HepG2 (cell line): ENCODE measurements at regions not wholly inside any gene's neighbourhood (a gene's known extent, or its start where the extent isn't known, plus 50 kb on each side); places are given as distances from the start of the nearest gene placed in this dataset.

Source experiments
- CEBPB ChIP-seq: IDR thresholded peaks from 2 replicates; pipeline ENCODE4 v1.6.1; 2011; ENCODE audit warnings: low read depth, low read length, improper control_type of control experiment, borderline replicate concordance
- DNMT3B ChIP-seq: conservative IDR thresholded peaks from 2 replicates; pipeline ENCODE4 v1.6.1; 2016; ENCODE audit warnings: missing biosample characterization, control low read depth
- ELF3 ChIP-seq: IDR thresholded peaks from 2 replicates; pipeline ENCODE4 v1.6.1; 2016; ENCODE audit warnings: missing genetic modification reagents, missing compliant biosample characterization
- GATAD2A ChIP-seq: IDR thresholded peaks from 2 replicates; pipeline ENCODE4 v1.6.1; 2016
- HOXA5 ChIP-seq: sonication (generic); formaldehyde crosslinking; IDR thresholded peaks from 2 replicates; pipeline ENCODE4 v1.4.0; 2020; ENCODE audit warnings: missing genetic modification reagents
- KLF6 ChIP-seq: IDR thresholded peaks from 2 replicates; pipeline ENCODE4 v1.8.0; 2016; ENCODE audit warnings: missing biosample characterization, missing genetic modification reagents
- MAFF ChIP-seq: IDR thresholded peaks from 2 replicates; pipeline ENCODE4 v1.6.1; 2011; ENCODE audit warnings: low read depth, low read length, improper control_type of control experiment
- MED8 ChIP-seq: sonication (generic); formaldehyde crosslinking; IDR thresholded peaks from 2 replicates; pipeline ENCODE4 v1.8.1; 2023; ENCODE audit warnings: mild to moderate bottlenecking, missing genetic modification reagents; ENCODE audit not compliant: insufficient replicate concordance
- MIER2 ChIP-seq: IDR thresholded peaks from 2 replicates; pipeline ENCODE4 v1.6.1; 2016; ENCODE audit warnings: missing biosample characterization, missing genetic modification reagents
- NCOA2 ChIP-seq: sonication (generic); formaldehyde crosslinking; IDR thresholded peaks from 2 replicates; pipeline ENCODE4 v1.8.0; 2022; ENCODE audit warnings: inconsistent platforms
- NFIB ChIP-seq: sonication (generic); formaldehyde crosslinking; IDR thresholded peaks from 2 replicates; pipeline ENCODE4 v1.9.0; 2021; ENCODE audit warnings: missing genetic modification reagents, mild to moderate bottlenecking, borderline replicate concordance
- NFIC ChIP-seq: IDR thresholded peaks from 2 replicates; pipeline ENCODE4 v1.6.1; 2012; ENCODE audit warnings: mild to moderate bottlenecking, low read length, inconsistent platforms
- NFKBIZ ChIP-seq: IDR thresholded peaks from 2 replicates; pipeline ENCODE4 v1.6.1; 2018; ENCODE audit warnings: missing genetic modification reagents, missing compliant biosample characterization
- RARA ChIP-seq: IDR thresholded peaks from 2 replicates; pipeline ENCODE4 v1.6.1; 2016; ENCODE audit warnings: missing genetic modification reagents, missing compliant biosample characterization
- RXRB ChIP-seq: IDR thresholded peaks from 2 replicates; pipeline ENCODE4 v1.6.1; 2016; ENCODE audit warnings: borderline replicate concordance, missing genetic modification reagents, missing compliant biosample characterization
- ZBTB38 ChIP-seq: sonication (generic); formaldehyde crosslinking; IDR thresholded peaks from 2 replicates; pipeline ENCODE4 v1.5.1; 2020; ENCODE audit warnings: mild to moderate bottlenecking, missing genetic modification reagents
- ZNF225 ChIP-seq: sonication (generic); formaldehyde crosslinking; IDR thresholded peaks from 2 replicates; pipeline ENCODE4 v1.4.0; 2020; ENCODE audit warnings: mild to moderate bottlenecking, missing genetic modification reagents
- TF ChIP-seq, protein P1 (sequence below): sonication (generic); formaldehyde crosslinking; IDR thresholded peaks from 2 replicates; pipeline ENCODE4 v1.4.0; 2020; ENCODE audit warnings: missing genetic modification reagents, borderline replicate concordance
- TF ChIP-seq, protein P2 (sequence below), 2 experiments: sonication (generic) in 1 of 2; formaldehyde crosslinking in 1 of 2; IDR thresholded peaks; 2 replicates each; pipeline versions ENCODE4 v1.4.0 to v1.6.1; 2016 to 2020; ENCODE audit warnings: borderline replicate concordance in 1 of 2, low read depth in 1 of 2, mild to moderate bottlenecking in 1 of 2, missing genetic modification reagents in 1 of 2
- TF ChIP-seq, protein P3 (sequence below): sonication (generic); formaldehyde crosslinking; IDR thresholded peaks from 2 replicates; pipeline ENCODE4 v1.4.0; 2020; ENCODE audit warnings: missing genetic modification reagents, borderline replicate concordance
- TF ChIP-seq, protein P4 (sequence below): IDR thresholded peaks from 2 replicates; pipeline ENCODE4 v1.6.1; 2012; ENCODE audit warnings: low read depth, low read length, improper control_type of control experiment

DNA sequence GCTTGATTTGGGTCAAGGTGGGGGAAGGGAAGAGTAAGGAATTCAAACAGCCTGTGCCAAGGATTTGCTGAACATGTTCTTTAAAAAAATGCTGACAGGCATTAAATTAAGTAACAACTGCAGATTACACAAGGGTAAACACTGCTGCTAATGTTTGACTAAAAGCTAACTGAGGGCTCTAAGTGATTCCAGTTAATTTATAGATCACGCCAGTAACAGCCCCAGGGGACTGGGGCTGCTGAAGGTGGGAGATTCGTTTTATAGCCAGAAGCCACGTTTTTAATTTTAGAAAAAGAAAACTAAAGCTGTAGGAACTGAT is 321.7 kb downstream of the DLEU7 start (continued):
- TF ChIP-seq, protein P1, sequence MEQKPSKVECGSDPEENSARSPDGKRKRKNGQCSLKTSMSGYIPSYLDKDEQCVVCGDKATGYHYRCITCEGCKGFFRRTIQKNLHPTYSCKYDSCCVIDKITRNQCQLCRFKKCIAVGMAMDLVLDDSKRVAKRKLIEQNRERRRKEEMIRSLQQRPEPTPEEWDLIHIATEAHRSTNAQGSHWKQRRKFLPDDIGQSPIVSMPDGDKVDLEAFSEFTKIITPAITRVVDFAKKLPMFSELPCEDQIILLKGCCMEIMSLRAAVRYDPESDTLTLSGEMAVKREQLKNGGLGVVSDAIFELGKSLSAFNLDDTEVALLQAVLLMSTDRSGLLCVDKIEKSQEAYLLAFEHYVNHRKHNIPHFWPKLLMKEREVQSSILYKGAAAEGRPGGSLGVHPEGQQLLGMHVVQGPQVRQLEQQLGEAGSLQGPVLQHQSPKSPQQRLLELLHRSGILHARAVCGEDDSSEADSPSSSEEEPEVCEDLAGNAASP (CRISPR knock-in tag) = 0 out of 2 replicates have a peak, but pooled peaks have one; percentile 39
- no peak for TF ChIP-seq ZBTB38
- no peak for TF ChIP-seq ZNF225
- 0 out of 2 replicates have a peak, but pooled peaks have one; percentile 39 for TF ChIP-seq KLF6 (CRISPR knock-in tag)
- TF ChIP-seq, protein P2, sequence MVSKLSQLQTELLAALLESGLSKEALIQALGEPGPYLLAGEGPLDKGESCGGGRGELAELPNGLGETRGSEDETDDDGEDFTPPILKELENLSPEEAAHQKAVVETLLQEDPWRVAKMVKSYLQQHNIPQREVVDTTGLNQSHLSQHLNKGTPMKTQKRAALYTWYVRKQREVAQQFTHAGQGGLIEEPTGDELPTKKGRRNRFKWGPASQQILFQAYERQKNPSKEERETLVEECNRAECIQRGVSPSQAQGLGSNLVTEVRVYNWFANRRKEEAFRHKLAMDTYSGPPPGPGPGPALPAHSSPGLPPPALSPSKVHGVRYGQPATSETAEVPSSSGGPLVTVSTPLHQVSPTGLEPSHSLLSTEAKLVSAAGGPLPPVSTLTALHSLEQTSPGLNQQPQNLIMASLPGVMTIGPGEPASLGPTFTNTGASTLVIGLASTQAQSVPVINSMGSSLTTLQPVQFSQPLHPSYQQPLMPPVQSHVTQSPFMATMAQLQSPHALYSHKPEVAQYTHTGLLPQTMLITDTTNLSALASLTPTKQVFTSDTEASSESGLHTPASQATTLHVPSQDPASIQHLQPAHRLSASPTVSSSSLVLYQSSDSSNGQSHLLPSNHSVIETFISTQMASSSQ (IDR thresholded peaks at IDR 0.05; ENCODE audit: low read depth) = peak; percentile 80
- TF ChIP-seq, protein P2 (CRISPR knock-in tag; IDR thresholded peaks at IDR 0.05; ENCODE audit: borderline replicate concordance) = no peak
- TF ChIP-seq HOXA5 (CRISPR knock-in tag) = peak; percentile 52; the same call in 1 of the 2 replicates
- TF ChIP-seq RARA (CRISPR knock-in tag) = 0 out of 2 replicates have a peak, but pooled peaks have one; percentile 26
- no peak for TF ChIP-seq MED8 (CRISPR knock-in tag)
- TF ChIP-seq, protein P3, sequence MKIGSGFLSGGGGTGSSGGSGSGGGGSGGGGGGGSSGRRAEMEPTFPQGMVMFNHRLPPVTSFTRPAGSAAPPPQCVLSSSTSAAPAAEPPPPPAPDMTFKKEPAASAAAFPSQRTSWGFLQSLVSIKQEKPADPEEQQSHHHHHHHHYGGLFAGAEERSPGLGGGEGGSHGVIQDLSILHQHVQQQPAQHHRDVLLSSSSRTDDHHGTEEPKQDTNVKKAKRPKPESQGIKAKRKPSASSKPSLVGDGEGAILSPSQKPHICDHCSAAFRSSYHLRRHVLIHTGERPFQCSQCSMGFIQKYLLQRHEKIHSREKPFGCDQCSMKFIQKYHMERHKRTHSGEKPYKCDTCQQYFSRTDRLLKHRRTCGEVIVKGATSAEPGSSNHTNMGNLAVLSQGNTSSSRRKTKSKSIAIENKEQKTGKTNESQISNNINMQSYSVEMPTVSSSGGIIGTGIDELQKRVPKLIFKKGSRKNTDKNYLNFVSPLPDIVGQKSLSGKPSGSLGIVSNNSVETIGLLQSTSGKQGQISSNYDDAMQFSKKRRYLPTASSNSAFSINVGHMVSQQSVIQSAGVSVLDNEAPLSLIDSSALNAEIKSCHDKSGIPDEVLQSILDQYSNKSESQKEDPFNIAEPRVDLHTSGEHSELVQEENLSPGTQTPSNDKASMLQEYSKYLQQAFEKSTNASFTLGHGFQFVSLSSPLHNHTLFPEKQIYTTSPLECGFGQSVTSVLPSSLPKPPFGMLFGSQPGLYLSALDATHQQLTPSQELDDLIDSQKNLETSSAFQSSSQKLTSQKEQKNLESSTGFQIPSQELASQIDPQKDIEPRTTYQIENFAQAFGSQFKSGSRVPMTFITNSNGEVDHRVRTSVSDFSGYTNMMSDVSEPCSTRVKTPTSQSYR (CRISPR knock-in tag) = peak; percentile 36; the same call in 1 of the 2 replicates
- TF ChIP-seq, protein P4, sequence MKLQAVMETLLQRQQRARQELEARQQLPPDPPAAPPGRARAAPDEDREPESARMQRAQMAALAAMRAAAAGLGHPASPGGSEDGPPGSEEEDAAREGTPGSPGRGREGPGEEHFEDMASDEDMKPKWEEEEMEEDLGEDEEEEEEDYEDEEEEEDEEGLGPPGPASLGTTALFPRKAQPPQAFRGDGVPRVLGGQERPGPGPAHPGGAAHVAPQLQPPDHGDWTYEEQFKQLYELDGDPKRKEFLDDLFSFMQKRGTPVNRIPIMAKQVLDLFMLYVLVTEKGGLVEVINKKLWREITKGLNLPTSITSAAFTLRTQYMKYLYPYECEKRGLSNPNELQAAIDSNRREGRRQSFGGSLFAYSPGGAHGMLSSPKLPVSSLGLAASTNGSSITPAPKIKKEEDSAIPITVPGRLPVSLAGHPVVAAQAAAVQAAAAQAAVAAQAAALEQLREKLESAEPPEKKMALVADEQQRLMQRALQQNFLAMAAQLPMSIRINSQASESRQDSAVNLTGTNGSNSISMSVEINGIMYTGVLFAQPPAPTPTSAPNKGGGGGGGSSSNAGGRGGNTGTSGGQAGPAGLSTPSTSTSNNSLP = peak; percentile 70; the same call in 1 of the 2 replicates
- 0 out of 2 replicates have a peak, but pooled peaks have one; percentile 26 for TF ChIP-seq RXRB (CRISPR knock-in tag)
- TF ChIP-seq MAFF = peak; percentile 100
- peak; percentile 74; the same call in 1 of the 2 replicates for TF ChIP-seq GATAD2A (CRISPR knock-in tag)
- TF ChIP-seq ELF3 (CRISPR knock-in tag) = peak; percentile 30; the same call in 1 of the 2 replicates
- TF ChIP-seq NCOA2 = peak; percentile 54
- no peak for TF ChIP-seq NFIB
- TF ChIP-seq NFKBIZ (CRISPR knock-in tag) = 0 out of 2 replicates have a peak, but pooled peaks have one; percentile 55
- 0 out of 2 replicates have a peak, but pooled peaks have one; percentile 20 for TF ChIP-seq NFIC
- peak; percentile 73; the same call in 1 of the 2 replicates for TF ChIP-seq CEBPB
- TF ChIP-seq DNMT3B (CRISPR knock-in tag) = no peak
- no peak for TF ChIP-seq MIER2
